ENCODE measurements at regions not wholly inside any gene's neighbourhood (a gene's known extent, or its start where the extent isn't known, plus 50 kb on each side); places are given as distances from the start of the nearest gene placed in this dataset.

- Histone ChIP-seq H3K36me3 (ENCODE audit: control insufficient read depth, insufficient read depth, low read length) (no peaks in the 10 kb centered on the region), H3K4me3 (ENCODE audit: low read depth, low read length) (no peak overlapping the region), H3K27me3 (ENCODE audit: control insufficient read depth, insufficient read depth, low read length) (peaks cover 2% of the 10 kb centered on the region)
- TF ChIP-seq, protein P1, sequence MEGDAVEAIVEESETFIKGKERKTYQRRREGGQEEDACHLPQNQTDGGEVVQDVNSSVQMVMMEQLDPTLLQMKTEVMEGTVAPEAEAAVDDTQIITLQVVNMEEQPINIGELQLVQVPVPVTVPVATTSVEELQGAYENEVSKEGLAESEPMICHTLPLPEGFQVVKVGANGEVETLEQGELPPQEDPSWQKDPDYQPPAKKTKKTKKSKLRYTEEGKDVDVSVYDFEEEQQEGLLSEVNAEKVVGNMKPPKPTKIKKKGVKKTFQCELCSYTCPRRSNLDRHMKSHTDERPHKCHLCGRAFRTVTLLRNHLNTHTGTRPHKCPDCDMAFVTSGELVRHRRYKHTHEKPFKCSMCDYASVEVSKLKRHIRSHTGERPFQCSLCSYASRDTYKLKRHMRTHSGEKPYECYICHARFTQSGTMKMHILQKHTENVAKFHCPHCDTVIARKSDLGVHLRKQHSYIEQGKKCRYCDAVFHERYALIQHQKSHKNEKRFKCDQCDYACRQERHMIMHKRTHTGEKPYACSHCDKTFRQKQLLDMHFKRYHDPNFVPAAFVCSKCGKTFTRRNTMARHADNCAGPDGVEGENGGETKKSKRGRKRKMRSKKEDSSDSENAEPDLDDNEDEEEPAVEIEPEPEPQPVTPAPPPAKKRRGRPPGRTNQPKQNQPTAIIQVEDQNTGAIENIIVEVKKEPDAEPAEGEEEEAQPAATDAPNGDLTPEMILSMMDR (IDR thresholded peaks at IDR 0.05; ENCODE audit: insufficient read depth, low read length, severe bottlenecking) = no peak
- DNase-seq (ENCODE audit: low read depth) (no peak), FAIRE-seq (peak; percentile 88)
Measured at GRCh38 chr3:124243177-124243859, 251.4 kb upstream of the ROPN1 start.

DNA sequence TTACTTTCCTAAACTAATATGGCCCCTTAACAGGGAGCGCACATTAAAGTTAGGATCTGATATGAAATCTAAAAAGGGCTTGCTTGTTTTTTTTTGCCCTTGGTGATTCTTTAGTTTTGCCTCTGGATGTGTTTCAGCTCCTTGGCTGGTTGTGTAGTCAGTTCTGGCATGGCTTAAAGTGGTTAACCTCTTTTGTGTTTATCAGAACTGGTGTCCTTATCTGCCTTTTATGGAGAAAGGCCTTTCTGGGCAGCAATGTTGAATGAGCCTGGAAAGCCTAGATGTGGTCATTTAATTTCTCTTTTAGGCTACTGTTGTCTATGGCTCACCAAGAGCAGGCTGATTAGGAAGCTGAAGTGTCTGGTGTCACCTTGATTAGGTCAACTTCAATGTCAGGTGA is 254.5 kb upstream of the ROPN1 start:
- H3K4me3 ChIP-seq (ENCODE audit: low read depth, low read length) = no peak overlapping the region
- no peak for DNase-seq (ENCODE audit: low read depth)
- no peak for FAIRE-seq
- no peaks in the 10 kb centered on the region for H3K36me3 ChIP-seq (ENCODE audit: control insufficient read depth, insufficient read depth, low read length)
- H3K27me3 ChIP-seq (ENCODE audit: control insufficient read depth, insufficient read depth, low read length) = peaks cover 2% of the 10 kb centered on the region
- TF ChIP-seq, protein P1 (IDR thresholded peaks at IDR 0.05; ENCODE audit: insufficient read depth, low read length, severe bottlenecking) = no peak

GRCh38 chr3:124246949-124247348 is 255.0 kb upstream of the ROPN1 start:
- Histone ChIP-seq H3K27me3 (ENCODE audit: control insufficient read depth, insufficient read depth, low read length) (no peaks in the 10 kb centered on the region), H3K36me3 (ENCODE audit: control insufficient read depth, insufficient read depth, low read length) (no peaks in the 10 kb centered on the region), H3K4me3 (ENCODE audit: low read depth, low read length) (no peak overlapping the region)
- TF ChIP-seq, protein P1 (IDR thresholded peaks at IDR 0.05; ENCODE audit: insufficient read depth, low read length, severe bottlenecking) = peak; percentile 62
- DNase-seq (ENCODE audit: low read depth) (peak; percentile 44), FAIRE-seq (no peak)

DNA sequence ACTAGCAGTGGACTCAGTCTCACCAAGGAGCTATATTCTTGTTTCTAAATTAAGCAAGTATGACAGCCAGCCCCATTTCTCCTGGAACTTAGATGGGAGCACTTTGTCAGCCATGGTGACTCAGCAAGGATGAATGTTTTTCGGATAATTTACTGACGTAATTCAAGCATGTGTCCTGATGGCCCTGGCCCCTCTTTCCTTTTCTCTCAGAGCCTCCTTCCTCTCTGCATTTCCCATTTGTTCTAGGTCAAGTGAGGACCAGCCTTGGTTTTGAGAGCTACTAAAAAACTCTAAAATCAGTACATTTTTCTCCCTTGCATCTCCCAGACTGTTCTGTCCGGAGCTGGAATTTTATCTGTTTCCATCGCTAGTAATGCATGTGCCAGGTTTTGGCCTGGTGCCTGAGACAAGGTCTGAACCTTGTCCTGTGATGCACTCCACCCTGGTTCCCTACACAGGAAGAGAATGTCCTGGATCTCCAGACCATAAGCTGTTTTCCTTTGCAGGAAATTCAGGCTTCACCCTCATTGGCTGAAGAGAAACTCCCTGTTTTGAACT is 256.6 kb upstream of the ROPN1 start:
- Histone ChIP-seq H3K36me3 (ENCODE audit: control insufficient read depth, insufficient read depth, low read length) (no peaks in the 10 kb centered on the region), H3K4me3 (ENCODE audit: low read depth, low read length) (no peak overlapping the region), H3K27me3 (ENCODE audit: control insufficient read depth, insufficient read depth, low read length) (no peaks in the 10 kb centered on the region)
- TF ChIP-seq, protein P1 (IDR thresholded peaks at IDR 0.05; ENCODE audit: insufficient read depth, low read length, severe bottlenecking) = no peak
- DNase-seq (ENCODE audit: low read depth) (peak; percentile 58), FAIRE-seq (no peak)

DNA sequence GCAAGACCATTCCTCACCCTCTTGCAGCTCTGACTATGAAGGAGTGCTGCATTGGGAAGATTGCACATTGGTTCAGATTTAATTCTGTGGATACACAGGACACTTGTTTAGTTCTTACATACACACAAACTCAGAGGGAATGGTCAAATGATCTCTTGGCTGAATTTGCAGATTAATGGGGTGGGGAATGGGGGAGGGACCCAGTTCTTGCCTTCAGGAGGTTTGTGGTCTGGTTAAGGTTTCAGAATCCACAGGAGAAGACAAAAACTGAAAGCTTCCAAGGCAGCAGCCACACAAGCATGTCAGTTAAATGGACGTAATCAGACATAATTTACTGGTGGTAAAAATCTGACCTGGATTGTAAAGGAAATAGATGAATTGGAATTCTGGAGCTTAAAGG is 257.1 kb upstream of the ROPN1 start:
- TF ChIP-seq, protein P1 (IDR thresholded peaks at IDR 0.05; ENCODE audit: insufficient read depth, low read length, severe bottlenecking) = no peak
- Histone ChIP-seq H3K27me3 (ENCODE audit: control insufficient read depth, insufficient read depth, low read length) (no peaks in the 10 kb centered on the region), H3K36me3 (ENCODE audit: control insufficient read depth, insufficient read depth, low read length) (no peaks in the 10 kb centered on the region), H3K4me3 (ENCODE audit: low read depth, low read length) (no peak overlapping the region)
- DNase-seq (ENCODE audit: low read depth) = no peak
- no peak for FAIRE-seq

GRCh38 chr3:124250053-124250452 is 258.1 kb upstream of the ROPN1 start:
- peak; percentile 61 for DNase-seq (ENCODE audit: low read depth)
- no peak for FAIRE-seq
- Histone ChIP-seq H3K4me3 (ENCODE audit: low read depth, low read length) (no peak overlapping the region), H3K36me3 (ENCODE audit: control insufficient read depth, insufficient read depth, low read length) (no peaks in the 10 kb centered on the region), H3K27me3 (ENCODE audit: control insufficient read depth, insufficient read depth, low read length) (no peaks in the 10 kb centered on the region)
- TF ChIP-seq, protein P1 (IDR thresholded peaks at IDR 0.05; ENCODE audit: insufficient read depth, low read length, severe bottlenecking) = no peak

Measured in bronchial epithelial cell (primary cell).